GM06990 (cell line): ENCODE measurements at regions not wholly inside any gene's neighbourhood (a gene's known extent, or its start where the extent isn't known, plus 50 kb on each side); places are given as distances from the start of the nearest gene placed in this dataset.

Experiments used
- DNase-seq: peaks from one replicate; pipeline ENCODE4 v3.0.0-alpha.2; 2011; ENCODE audit not compliant: insufficient read length; ENCODE audit errors: extremely low read depth
- H3K27me3 ChIP-seq: replicated peaks from 2 replicates; pipeline ENCODE4 v1.6.0; 2011; ENCODE audit warnings: low read length; ENCODE audit not compliant: control insufficient read depth, insufficient read depth
- H3K36me3 ChIP-seq: 2 replicates; pipeline ENCODE4 v1.5.1; 2011; ENCODE audit warnings: low read length; ENCODE audit not compliant: control insufficient read depth, insufficient read depth
- H3K4me3 ChIP-seq: replicated peaks from 2 replicates; pipeline ENCODE4 v1.5.1; 2011; ENCODE audit warnings: low read depth, mild to moderate bottlenecking, control low read depth, low read length
- TF ChIP-seq, protein P1 (sequence below): IDR thresholded peaks from 2 replicates; pipeline ENCODE4 v1.5.1; 2011; ENCODE audit warnings: low read length, control low read depth, mild to moderate bottlenecking, inconsistent platforms; ENCODE audit not compliant: insufficient read depth, poor library complexity, severe bottlenecking

DNA sequence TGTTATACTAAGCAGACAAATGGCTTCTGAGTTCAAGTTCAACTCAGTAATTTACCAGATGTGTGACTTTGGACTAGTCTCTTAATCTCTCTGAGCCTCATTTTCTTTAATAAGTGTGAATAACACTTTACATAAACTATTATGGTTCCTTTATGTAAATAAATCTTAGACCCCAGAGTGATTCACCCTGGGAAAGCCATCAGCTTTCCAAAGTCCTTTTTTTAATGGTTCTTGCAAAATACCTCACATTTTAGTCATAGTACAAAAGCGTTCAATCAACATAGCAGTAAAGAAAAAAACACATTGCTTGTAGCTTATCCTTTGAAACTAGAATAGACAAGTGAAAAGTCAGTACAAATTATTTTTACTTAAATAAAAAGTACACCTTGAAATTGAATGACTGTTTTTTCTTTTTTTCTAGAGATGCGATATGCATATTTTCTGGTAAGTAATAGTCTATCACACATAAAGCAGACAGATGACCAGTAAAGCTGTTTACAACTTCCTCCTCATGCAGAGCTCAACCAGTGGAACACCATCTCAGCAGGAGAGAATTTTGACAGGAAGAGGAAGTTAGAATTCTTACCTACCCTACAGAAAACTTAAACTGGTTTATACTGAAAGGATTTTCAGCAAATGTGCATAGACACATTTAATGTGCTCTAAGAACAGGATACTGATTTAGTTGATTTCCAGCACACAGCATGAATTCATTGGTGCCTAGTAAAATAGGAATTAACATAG is 123.0 kb upstream of the AGBL1 start:
- TF ChIP-seq, protein P1, sequence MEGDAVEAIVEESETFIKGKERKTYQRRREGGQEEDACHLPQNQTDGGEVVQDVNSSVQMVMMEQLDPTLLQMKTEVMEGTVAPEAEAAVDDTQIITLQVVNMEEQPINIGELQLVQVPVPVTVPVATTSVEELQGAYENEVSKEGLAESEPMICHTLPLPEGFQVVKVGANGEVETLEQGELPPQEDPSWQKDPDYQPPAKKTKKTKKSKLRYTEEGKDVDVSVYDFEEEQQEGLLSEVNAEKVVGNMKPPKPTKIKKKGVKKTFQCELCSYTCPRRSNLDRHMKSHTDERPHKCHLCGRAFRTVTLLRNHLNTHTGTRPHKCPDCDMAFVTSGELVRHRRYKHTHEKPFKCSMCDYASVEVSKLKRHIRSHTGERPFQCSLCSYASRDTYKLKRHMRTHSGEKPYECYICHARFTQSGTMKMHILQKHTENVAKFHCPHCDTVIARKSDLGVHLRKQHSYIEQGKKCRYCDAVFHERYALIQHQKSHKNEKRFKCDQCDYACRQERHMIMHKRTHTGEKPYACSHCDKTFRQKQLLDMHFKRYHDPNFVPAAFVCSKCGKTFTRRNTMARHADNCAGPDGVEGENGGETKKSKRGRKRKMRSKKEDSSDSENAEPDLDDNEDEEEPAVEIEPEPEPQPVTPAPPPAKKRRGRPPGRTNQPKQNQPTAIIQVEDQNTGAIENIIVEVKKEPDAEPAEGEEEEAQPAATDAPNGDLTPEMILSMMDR: no peak
- DNase-seq: no peak

DNA sequence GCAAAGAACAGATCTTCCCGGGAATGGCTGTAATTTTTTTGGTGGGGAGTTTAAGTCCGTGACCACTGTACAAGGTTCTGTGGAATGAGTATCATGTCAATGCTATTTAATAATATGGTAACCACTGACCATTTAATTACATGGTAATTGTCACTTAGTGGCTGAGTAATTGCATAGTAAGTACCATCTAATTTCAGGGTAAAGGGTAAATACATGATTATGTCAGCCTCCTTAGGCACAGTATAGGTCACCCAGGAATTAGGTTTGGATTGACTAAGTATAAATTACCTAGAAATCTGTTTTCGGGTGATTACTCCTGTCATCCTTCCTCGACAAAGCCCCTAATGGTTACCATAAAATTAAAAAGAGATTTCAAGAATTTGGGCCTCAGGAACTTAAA is 120.1 kb upstream of the AGBL1 start:
- TF ChIP-seq, protein P1: no peak
- no peak for DNase-seq
- H3K36me3 ChIP-seq: no peaks in the 10 kb centered on the region
- H3K4me3 ChIP-seq: no peak overlapping the region
- H3K27me3 ChIP-seq: no peaks in the 10 kb centered on the region; the same call in 1 of the 2 replicates

More for the DNA sequence above, 123.0 kb upstream of the AGBL1 start:
- H3K27me3 ChIP-seq: no peaks in the 10 kb centered on the region; the same call in 1 of the 2 replicates
- no peaks in the 10 kb centered on the region for H3K36me3 ChIP-seq
- H3K4me3 ChIP-seq: no peak overlapping the region

GRCh38 chr15:85960381-85960780 is 119.3 kb upstream of the AGBL1 start:
- TF ChIP-seq, protein P1: no peak
- no peak for DNase-seq
- Histone ChIP-seq H3K4me3 (no peak overlapping the region), H3K36me3 (no peaks in the 10 kb centered on the region), H3K27me3 (no peaks in the 10 kb centered on the region; the same call in 1 of the 2 replicates)

- DNase-seq: no peak
- TF ChIP-seq, protein P1: no peak
- no peak overlapping the region for H3K4me3 ChIP-seq
- no peaks in the 10 kb centered on the region for H3K36me3 ChIP-seq
- H3K27me3 ChIP-seq: no peaks in the 10 kb centered on the region; the same call in 1 of the 2 replicates
Observed at GRCh38 chr15:85961821-85962220, 117.8 kb upstream of the AGBL1 start.

GRCh38 chr15:85963262-85963760 is 116.4 kb upstream of the AGBL1 start:
- no peak for DNase-seq
- TF ChIP-seq, protein P1: no peak
- Histone ChIP-seq H3K4me3 (no peak overlapping the region), H3K27me3 (no peaks in the 10 kb centered on the region; the same call in 1 of the 2 replicates), H3K36me3 (no peaks in the 10 kb centered on the region)

GRCh38 chr15:85964471-85964870 is 115.2 kb upstream of the AGBL1 start:
- no peaks in the 10 kb centered on the region for H3K36me3 ChIP-seq
- TF ChIP-seq, protein P1: no peak
- no peak for DNase-seq
- no peaks in the 10 kb centered on the region; the same call in 1 of the 2 replicates for H3K27me3 ChIP-seq
- no peak overlapping the region for H3K4me3 ChIP-seq
